Colonic mucosa (tissue), 4 donors: ENCODE measurements at regions not wholly inside any gene's neighbourhood (a gene's known extent, or its start where the extent isn't known, plus 50 kb on each side); places are given as distances from the start of the nearest gene placed in this dataset.
A peak's percentile ranks its signal among the peaks of the same experiment; 100 is the strongest.

ENCODE experiments used
- DNase-seq: peaks from one replicate; pipeline ENCODE4 v3.0.0-alpha.2; 2020
- H3K27ac ChIP-seq: fragments of 200-600 bp; one replicate; pipeline ENCODE4 v1.8.0; 2021
- H3K27me3 ChIP-seq: fragments of 200-600 bp; one replicate; pipeline ENCODE4 v1.8.0; 2021
- H3K36me3 ChIP-seq: fragments of 200-600 bp; one replicate; pipeline ENCODE4 v1.8.0; 2021
- H3K4me1 ChIP-seq: fragments of 200-600 bp; one replicate; pipeline ENCODE4 v1.8.0; 2021; ENCODE audit warnings: mild to moderate bottlenecking
- H3K4me3 ChIP-seq: fragments of 200-600 bp; one replicate; pipeline ENCODE4 v1.8.0; 2021
- H3K9ac ChIP-seq, 2 donors: one replicate each; pipeline ENCODE4 v1.7.0; 2013; ENCODE audit warnings: control low read depth in 2 of 2, low read depth in 2 of 2, low read length in 2 of 2
- H3K9me3 ChIP-seq: fragments of 200-600 bp; one replicate; pipeline ENCODE4 v1.8.0; 2021
- CTCF ChIP-seq: fragments of 200-600 bp; IDR thresholded peaks from one replicate; pipeline ENCODE4 v1.8.0; 2022; ENCODE audit warnings: antibody characterized with exemption, mild to moderate bottlenecking
- intact Hi-C: fragments of 100-400 bp; cut with DNase I; formaldehyde crosslinking; loops from one replicate; pipeline ENCODE4 v1.14.1; 2022
- donor health status: healthy.
- donor health status: DM: no; HTN: no; CAD: no.
- donor health status: DM: no; HTN: no; CAD: no.

GRCh38 chr2:198917926-198918720 is 539.6 kb downstream of the SATB2 start:
- H3K9me3 ChIP-seq = no peaks in the 10 kb centered on the region
- no peaks in the 10 kb centered on the region for H3K36me3 ChIP-seq
- H3K27ac ChIP-seq = no peak overlapping the region
- H3K4me3 ChIP-seq = no peak overlapping the region
- TF ChIP-seq CTCF = no peak
- intact Hi-C loops = no loop called here
- no peaks in the 10 kb centered on the region for H3K27me3 ChIP-seq
- DNase-seq = no peak
- H3K4me1 ChIP-seq = no peaks in the 10 kb centered on the region
- no peak overlapping the region for H3K9ac ChIP-seq

GRCh38 chr2:198917275-198917674 is 540.5 kb downstream of the SATB2 start:
- intact Hi-C loops = no loop called here
- no peak for TF ChIP-seq CTCF
- DNase-seq = no peak
- no peaks in the 10 kb centered on the region for H3K27me3 ChIP-seq
- H3K4me1 ChIP-seq = no peaks in the 10 kb centered on the region
- no peaks in the 10 kb centered on the region for H3K9me3 ChIP-seq
- no peak overlapping the region for H3K9ac ChIP-seq
- H3K36me3 ChIP-seq = no peaks in the 10 kb centered on the region
- H3K27ac ChIP-seq = no peak overlapping the region
- no peak overlapping the region for H3K4me3 ChIP-seq

- H3K4me3 ChIP-seq = no peak overlapping the region
- intact Hi-C loops = no loop called here
- H3K4me1 ChIP-seq = no peaks in the 10 kb centered on the region
- no peak for TF ChIP-seq CTCF
- H3K27ac ChIP-seq = no peak overlapping the region
- H3K27me3 ChIP-seq = no peaks in the 10 kb centered on the region
- H3K9me3 ChIP-seq = no peaks in the 10 kb centered on the region
- no peaks in the 10 kb centered on the region for H3K36me3 ChIP-seq
- peak; percentile 23 for DNase-seq
- H3K9ac ChIP-seq = no peak overlapping the region
Observed at GRCh38 chr2:198916548-198917080, 541.1 kb downstream of the SATB2 start.

GRCh38 chr2:198913394-198914152 is 544.2 kb downstream of the SATB2 start:
- Histone ChIP-seq H3K9ac (no peak overlapping the region), H3K4me1 (no peaks in the 10 kb centered on the region), H3K9me3 (no peaks in the 10 kb centered on the region), H3K36me3 (no peaks in the 10 kb centered on the region), H3K27ac (no peak overlapping the region), H3K4me3 (no peak overlapping the region), H3K27me3 (no peaks in the 10 kb centered on the region)
- no peak for TF ChIP-seq CTCF
- no peak for DNase-seq
- intact Hi-C loops = no loop called here

GRCh38 chr2:198909525-198910267 is 548.0 kb downstream of the SATB2 start:
- H3K4me1 ChIP-seq = no peaks in the 10 kb centered on the region
- intact Hi-C loops = no loop called here

More at GRCh38 chr2:198909525-198910267, 548.0 kb downstream of the SATB2 start:
- Histone ChIP-seq H3K27ac (no peak overlapping the region), H3K9me3 (no peaks in the 10 kb centered on the region), H3K9ac (no peak overlapping the region), H3K36me3 (no peaks in the 10 kb centered on the region), H3K27me3 (no peaks in the 10 kb centered on the region), H3K4me3 (no peak overlapping the region)
- TF ChIP-seq CTCF = no peak
- no peak for DNase-seq
